Fibroblast of the conjunctiva (primary cell): ENCODE measurements at regions not wholly inside any gene's neighbourhood (a gene's known extent, or its start where the extent isn't known, plus 50 kb on each side); places are given as distances from the start of the nearest gene placed in this dataset.
"Not testable (repeated sequence)": the region's sequence is repeated elsewhere in the genome, so short reads cannot be mapped to it uniquely, and the experiment has no call there.

ENCODE experiments used
- DNase-seq: peaks from one replicate; pipeline ENCODE4 v3.0.0-alpha.2; 2010; ENCODE audit warnings: low read depth

- DNase-seq = no peak
Measured at GRCh38 chr2:7683708-7684107, 766.5 kb downstream of the RNF144A start.

- DNase-seq = no peak
Measured at GRCh38 chr2:7685342-7686015, 768.3 kb downstream of the RNF144A start.

GRCh38 chr2:7686016-7686385 is 768.8 kb downstream of the RNF144A start:
- DNase-seq = no peak

GRCh38 chr2:7691961-7692656 is 774.9 kb downstream of the RNF144A start:
- DNase-seq = no peak

GRCh38 chr2:7692657-7693161 is 775.5 kb downstream of the RNF144A start:
- DNase-seq = peak; percentile 81

GRCh38 chr2:7693246-7694075 is 776.2 kb downstream of the RNF144A start:
- DNase-seq = no peak

- no peak for DNase-seq
Measured at GRCh38 chr2:7694076-7694985, 777.1 kb downstream of the RNF144A start.

- not testable (repeated sequence) for DNase-seq
Measured at GRCh38 chr2:7696556-7696955, 779.3 kb downstream of the RNF144A start.

GRCh38 chr2:7697052-7697451 is 779.8 kb downstream of the RNF144A start:
- no peak for DNase-seq

GRCh38 chr2:7701791-7702190 is 784.6 kb downstream of the RNF144A start:
- no peak for DNase-seq

- DNase-seq = no peak
Measured at GRCh38 chr2:7703048-7703447, 785.8 kb downstream of the RNF144A start.

- DNase-seq = no peak
Measured at GRCh38 chr2:7703543-7704144, 786.4 kb downstream of the RNF144A start.

- no peak for DNase-seq
Measured at GRCh38 chr2:7704296-7704865, 787.2 kb downstream of the RNF144A start.

GRCh38 chr2:7706791-7707190 is 789.6 kb downstream of the RNF144A start:
- no peak for DNase-seq

GRCh38 chr2:7707723-7708122 is 790.5 kb downstream of the RNF144A start:
- DNase-seq = no peak

- DNase-seq = no peak
Measured at GRCh38 chr2:7709907-7710306, 792.7 kb downstream of the RNF144A start.

- no peak for DNase-seq
Measured at GRCh38 chr2:7711167-7711566, 794.0 kb downstream of the RNF144A start.

- DNase-seq = no peak
Measured at GRCh38 chr2:7719876-7720275, 802.7 kb downstream of the RNF144A start.

GRCh38 chr2:7721413-7721995 is 804.3 kb downstream of the RNF144A start:
- no peak for DNase-seq

- DNase-seq = no peak
Measured at GRCh38 chr2:7722212-7722910, 805.1 kb downstream of the RNF144A start.
